B cell (primary cell): ENCODE measurements at regions not wholly inside any gene's neighbourhood (a gene's known extent, or its start where the extent isn't known, plus 50 kb on each side); places are given as distances from the start of the nearest gene placed in this dataset.

Experiments
- ATAC-seq: fragments of 200-7000 bp; cut with Tn5 transposase; one replicate; pipeline ENCODE4 v1.10.0; 2021; ENCODE audit warnings: low read depth, mild to moderate bottlenecking, moderate number of reproducible peaks, moderate library complexity
- CTCF ChIA-PET: fragments of 350-600 bp; sonication (Branson Sonifier 250); formaldehyde crosslinking; loops from one replicate; lab custom pipeline; 2021; ENCODE audit warnings: antibody characterized with exemption, inconsistent platforms; lab: Charles Lee
- POLR2A ChIA-PET: fragments of 350-600 bp; sonication (Branson Sonifier 250); formaldehyde crosslinking; loops from one replicate; lab custom pipeline; 2021; ENCODE audit warnings: antibody characterized with exemption; lab: Charles Lee
- DNase-seq: peaks from one replicate; pipeline ENCODE4 v3.0.0; 2013
- H2AFZ ChIP-seq: 2 replicates; pipeline ENCODE4 v1.6.1; 2012; ENCODE audit warnings: mild to moderate bottlenecking, low read depth, low read length; ENCODE audit not compliant: insufficient read depth, poor library complexity, severe bottlenecking
- H3K27ac ChIP-seq, 2 donors: 1 replicate in 1 of 2; 2 replicates in 1 of 2; pipeline ENCODE4 v1.5.1; 2012 to 2013; ENCODE audit warnings: low read length in 2 of 2, mild to moderate bottlenecking in 2 of 2, moderate library complexity in 1 of 2
- H3K27me3 ChIP-seq, 4 experiments: fragments of 200-600 bp in 1 of 4; sonication (generic) in 1 of 4; replicated peaks in 1 of 4; 1 replicate in 2 of 4; 2 replicates in 2 of 4; pipeline versions ENCODE4 v1.6.1 to v1.7.0; 2013 to 2016; ENCODE audit warnings: low read length in 3 of 4, mild to moderate bottlenecking in 2 of 4, mixed read lengths in 1 of 4, moderate library complexity in 1 of 4; ENCODE audit not compliant: insufficient read depth in 4 of 4, control insufficient read depth in 3 of 4; ENCODE audit errors: control extremely low read depth in 1 of 4
- H3K36me3 ChIP-seq, 2 experiments: replicated peaks in 1 of 2; 1 replicate in 1 of 2; 2 replicates in 1 of 2; pipeline versions ENCODE4 v1.6.1 to v1.7.1; 2013; ENCODE audit warnings: low read length in 1 of 2; ENCODE audit not compliant: insufficient read depth in 2 of 2, control insufficient read depth in 1 of 2; ENCODE audit errors: control extremely low read depth in 1 of 2, extremely low read depth in 1 of 2
- H3K4me1 ChIP-seq, 2 donors: fragments of 200-600 bp in 1 of 2; sonication (generic) in 1 of 2; 1 replicate in 1 of 2; 2 replicates in 1 of 2; pipeline versions ENCODE4 v1.5.1 to v1.6.1; 2013 to 2017; ENCODE audit warnings: low read length in 2 of 2; ENCODE audit not compliant: control insufficient read depth in 2 of 2, insufficient read depth in 2 of 2
- H3K4me2 ChIP-seq: replicated peaks from 2 replicates; pipeline ENCODE3; 2012; ENCODE audit warnings: mild to moderate bottlenecking, low read depth, low read length; ENCODE audit not compliant: poor library complexity, severe bottlenecking
- H3K4me3 ChIP-seq, 5 experiments: fragments of 200-600 bp in 1 of 5; sonication (generic) in 1 of 5; 1 replicate in 3 of 5; 2 replicates in 2 of 5; pipeline versions ENCODE4 v1.5.1 to v1.7.0; 2011 to 2016; ENCODE audit warnings: low read length in 4 of 5, mild to moderate bottlenecking in 4 of 5, low read depth in 2 of 5, control low read depth in 1 of 5, moderate library complexity in 1 of 5; ENCODE audit not compliant: insufficient read depth in 1 of 5; ENCODE audit errors: control extremely low read depth in 1 of 5, extremely low read depth in 1 of 5
- H3K79me2 ChIP-seq: fragments of 200-600 bp; sonication (generic); one replicate; pipeline ENCODE4 v1.6.0; 2016; ENCODE audit warnings: low read length; ENCODE audit not compliant: control insufficient read depth, insufficient read depth
- H3K9ac ChIP-seq: fragments of 200-600 bp; sonication (generic); 2 replicates; pipeline ENCODE4 v1.6.1; 2017; ENCODE audit warnings: mild to moderate bottlenecking, low read length, moderate library complexity
- H3K9me3 ChIP-seq, 3 donors: one replicate each; pipeline versions ENCODE4 v1.6.1 to v1.7.1; 2013; ENCODE audit warnings: low read length in 2 of 3; ENCODE audit not compliant: control insufficient read depth in 2 of 3, insufficient read depth in 1 of 3; ENCODE audit errors: control extremely low read depth in 1 of 3
- H4K20me1 ChIP-seq: 2 replicates; pipeline ENCODE4 v1.6.0; 2012; ENCODE audit warnings: mild to moderate bottlenecking, low read length; ENCODE audit not compliant: insufficient read depth, control insufficient read depth, poor library complexity, severe bottlenecking
- H3K27ac Mint-ChIP-seq: one replicate; pipeline ENCODE4 v1.8.0; 2021; ENCODE audit warnings: mixed read lengths
- H3K27me3 Mint-ChIP-seq: one replicate; pipeline ENCODE4 v1.8.0; 2021; ENCODE audit warnings: mixed read lengths
- H3K4me1 Mint-ChIP-seq: one replicate; pipeline ENCODE4 v1.8.0; 2021; ENCODE audit warnings: mixed read lengths
- H3K4me3 Mint-ChIP-seq: one replicate; pipeline ENCODE4 v1.8.0; 2021; ENCODE audit warnings: mixed read lengths
- H3K9me3 Mint-ChIP-seq: one replicate; pipeline ENCODE4 v1.8.0; 2022; ENCODE audit warnings: mixed read lengths; ENCODE audit not compliant: insufficient read depth
- EZH2 ChIP-seq: IDR thresholded peaks from 2 replicates; pipeline ENCODE4 v1.6.1; 2012; ENCODE audit warnings: borderline replicate concordance, low read depth, mild to moderate bottlenecking, moderate library complexity, low read length; ENCODE audit not compliant: insufficient read depth, poor library complexity, severe bottlenecking
- WGBS: methylation state at CpG from one replicate; pipeline ENCODE4 v1.1.5; 2013; ENCODE audit warnings: missing lambda C conversion rate; ENCODE audit not compliant: insufficient coverage; 5-methylcytosine and 5-hydroxymethylcytosine counted together
- intact Hi-C: fragments of 100-400 bp; cut with micrococcal nuclease; formaldehyde crosslinking; loops from one replicate; pipeline ENCODE4 v1.10.0; 2022
- TF ChIP-seq, protein P1 (sequence below): fragments of 200-600 bp; IDR thresholded peaks from one replicate; pipeline ENCODE4 v1.8.0; 2022; ENCODE audit warnings: antibody characterized with exemption, mild to moderate bottlenecking

DNA sequence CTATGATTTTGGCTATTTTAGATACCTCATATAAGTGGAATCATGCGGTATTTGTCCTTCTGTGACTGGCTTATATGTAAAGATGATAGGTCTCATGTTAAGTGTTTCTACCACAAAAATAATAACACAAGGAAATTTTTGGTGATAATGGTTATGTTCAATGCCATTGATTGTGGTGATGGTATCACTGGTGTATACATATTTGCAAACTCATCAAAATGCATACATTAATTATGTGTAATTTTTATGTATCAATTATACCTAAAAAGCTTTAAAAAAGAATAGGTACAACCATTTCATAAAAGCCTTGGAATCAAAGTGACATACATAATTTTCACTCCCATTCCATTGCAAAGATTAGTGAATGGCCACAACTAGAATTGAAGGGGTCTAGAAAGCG lies 178.3 kb upstream of the FMR1 start:
- Histone ChIP-seq H3K4me2 (no peak overlapping the region), H3K36me3 (no peaks in the 10 kb centered on the region), H3K9ac (no peak overlapping the region), H3K4me3 (no peak overlapping the region), H3K4me1 (no peaks in the 10 kb centered on the region), H3K79me2 (no peaks in the 10 kb centered on the region), H3K27me3 (no peaks in the 10 kb centered on the region), H3K27ac (no peak overlapping the region), H3K9me3 (no peaks in the 10 kb centered on the region), H2AFZ (no peak overlapping the region), H4K20me1 (no peaks in the 10 kb centered on the region)
- DNase-seq (no peak), ATAC-seq (no peak)
- CTCF ChIA-PET = no interaction called here
- Mint-ChIP-seq H3K4me1 (no peaks in the 10 kb centered on the region), H3K9me3 (no peaks in the 10 kb centered on the region), H3K27me3 (no peaks in the 10 kb centered on the region), H3K27ac (no peak overlapping the region), H3K4me3 (no peak overlapping the region)
- TF ChIP-seq, protein P1, sequence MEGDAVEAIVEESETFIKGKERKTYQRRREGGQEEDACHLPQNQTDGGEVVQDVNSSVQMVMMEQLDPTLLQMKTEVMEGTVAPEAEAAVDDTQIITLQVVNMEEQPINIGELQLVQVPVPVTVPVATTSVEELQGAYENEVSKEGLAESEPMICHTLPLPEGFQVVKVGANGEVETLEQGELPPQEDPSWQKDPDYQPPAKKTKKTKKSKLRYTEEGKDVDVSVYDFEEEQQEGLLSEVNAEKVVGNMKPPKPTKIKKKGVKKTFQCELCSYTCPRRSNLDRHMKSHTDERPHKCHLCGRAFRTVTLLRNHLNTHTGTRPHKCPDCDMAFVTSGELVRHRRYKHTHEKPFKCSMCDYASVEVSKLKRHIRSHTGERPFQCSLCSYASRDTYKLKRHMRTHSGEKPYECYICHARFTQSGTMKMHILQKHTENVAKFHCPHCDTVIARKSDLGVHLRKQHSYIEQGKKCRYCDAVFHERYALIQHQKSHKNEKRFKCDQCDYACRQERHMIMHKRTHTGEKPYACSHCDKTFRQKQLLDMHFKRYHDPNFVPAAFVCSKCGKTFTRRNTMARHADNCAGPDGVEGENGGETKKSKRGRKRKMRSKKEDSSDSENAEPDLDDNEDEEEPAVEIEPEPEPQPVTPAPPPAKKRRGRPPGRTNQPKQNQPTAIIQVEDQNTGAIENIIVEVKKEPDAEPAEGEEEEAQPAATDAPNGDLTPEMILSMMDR = no peak
- POLR2A ChIA-PET = no interaction called here
- intact Hi-C loops = no loop called here
- WGBS = no CpG with 5 or more reads among the region's 2 CpGs

DNA sequence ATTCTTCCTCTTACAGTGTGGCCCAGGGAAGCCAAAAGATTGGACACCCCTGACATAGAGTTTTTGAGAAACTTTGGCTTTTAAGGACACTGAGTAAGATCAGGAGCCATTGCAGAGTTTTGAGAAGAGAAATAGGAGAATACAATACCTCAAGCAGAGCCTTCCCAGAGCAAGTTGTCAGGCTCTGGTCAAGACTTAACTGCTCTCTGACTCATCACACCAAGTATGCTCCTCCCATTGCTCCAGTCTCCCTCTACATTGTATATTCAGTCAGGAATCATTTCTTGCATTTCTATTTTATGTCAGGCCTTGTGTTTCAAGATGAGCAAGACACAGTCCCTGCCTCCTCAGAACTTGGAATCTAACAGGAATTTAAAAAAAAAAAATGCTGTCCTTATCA lies 176.4 kb upstream of the FMR1 start:
- intact Hi-C loops = no loop called here
- no peaks in the 10 kb centered on the region for H4K20me1 ChIP-seq

More for the DNA sequence above, 176.4 kb upstream of the FMR1 start:
- CTCF ChIA-PET = no interaction called here
- Histone ChIP-seq H3K4me3 (no peak overlapping the region), H2AFZ (no peak overlapping the region), H3K27me3 (no peaks in the 10 kb centered on the region), H3K36me3 (no peaks in the 10 kb centered on the region), H3K4me1 (no peaks in the 10 kb centered on the region), H3K4me2 (no peak overlapping the region), H3K9me3 (no peaks in the 10 kb centered on the region), H3K79me2 (no peaks in the 10 kb centered on the region), H3K27ac (no peak overlapping the region), H3K9ac (no peak overlapping the region)
- Mint-ChIP-seq H3K27ac (no peak overlapping the region), H3K4me3 (no peak overlapping the region), H3K9me3 (no peaks in the 10 kb centered on the region), H3K27me3 (no peaks in the 10 kb centered on the region), H3K4me1 (no peaks in the 10 kb centered on the region)
- ATAC-seq = no peak
- TF ChIP-seq EZH2 = no peak
- TF ChIP-seq, protein P1 = no peak
- POLR2A ChIA-PET = no interaction called here
- DNase-seq = no peak
